ENCODE measurements at regions not wholly inside any gene's neighbourhood (a gene's known extent, or its start where the extent isn't known, plus 50 kb on each side); places are given as distances from the start of the nearest gene placed in this dataset.

- no peak for DNase-seq (ENCODE audit: extremely low read depth, insufficient read length)
- Histone ChIP-seq H3K27me3 (replicated peaks; ENCODE audit: control insufficient read depth, insufficient read depth, low read length) (no peaks in the 10 kb centered on the region), H3K36me3 (ENCODE audit: control insufficient read depth, insufficient read depth, low read length) (no peaks in the 10 kb centered on the region), H3K4me3 (replicated peaks; ENCODE audit: low read depth, low read length) (no peak overlapping the region)
- TF ChIP-seq CTCF (IDR thresholded peaks at IDR 0.05; ENCODE audit: insufficient read depth, low read length, poor library complexity, severe bottlenecking) = no peak
Observed at GRCh38 chr14:58863661-58864345, 226.0 kb downstream of the DACT1 start.

DNA sequence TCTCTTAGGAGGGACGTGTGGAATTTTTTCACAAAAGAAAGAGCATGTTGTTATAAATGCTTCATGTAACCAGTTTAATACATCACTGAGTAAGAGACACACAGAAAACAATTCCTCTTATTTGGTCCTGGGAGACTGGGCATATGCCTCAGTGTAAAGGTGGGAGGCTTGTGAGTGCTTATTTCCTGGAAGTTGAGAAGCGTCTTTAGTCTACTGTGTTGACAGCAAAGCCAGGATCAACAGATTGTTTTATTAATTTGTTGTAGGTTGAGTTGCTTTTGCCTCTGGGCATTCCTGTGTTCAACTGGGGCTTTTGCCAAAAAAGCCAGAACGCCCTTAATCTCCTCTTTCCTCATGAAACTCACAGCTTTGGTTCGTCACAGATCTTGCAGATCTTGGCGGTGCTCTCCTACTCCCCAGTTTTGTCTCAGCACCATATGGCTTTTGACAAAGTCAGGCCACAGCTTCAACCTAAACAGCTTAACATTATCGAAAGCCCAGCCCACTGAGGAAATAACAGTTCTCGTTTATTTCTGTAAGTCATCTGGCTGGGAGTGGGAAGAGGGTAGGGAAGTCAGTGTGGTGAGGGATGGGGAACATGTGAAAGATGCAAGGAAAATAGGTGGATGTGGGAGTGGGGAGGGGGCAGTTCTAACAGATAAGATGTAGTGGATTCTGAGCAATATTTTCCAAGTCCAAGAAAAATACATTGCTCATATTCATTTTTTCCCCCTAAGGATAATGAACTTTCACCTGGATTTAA, 227.2 kb downstream of the DACT1 start:
- Histone ChIP-seq H3K4me3 (replicated peaks; ENCODE audit: low read depth, low read length) (no peak overlapping the region), H3K27me3 (replicated peaks; ENCODE audit: control insufficient read depth, insufficient read depth, low read length) (no peaks in the 10 kb centered on the region), H3K36me3 (ENCODE audit: control insufficient read depth, insufficient read depth, low read length) (no peaks in the 10 kb centered on the region)
- TF ChIP-seq CTCF (IDR thresholded peaks at IDR 0.05; ENCODE audit: insufficient read depth, low read length, poor library complexity, severe bottlenecking) = no peak
- DNase-seq (ENCODE audit: extremely low read depth, insufficient read length) = no peak

- no peak for TF ChIP-seq CTCF (IDR thresholded peaks at IDR 0.05; ENCODE audit: insufficient read depth, low read length, poor library complexity, severe bottlenecking)
Observed at GRCh38 chr14:58865514-58866281, 227.9 kb downstream of the DACT1 start.

DNA sequence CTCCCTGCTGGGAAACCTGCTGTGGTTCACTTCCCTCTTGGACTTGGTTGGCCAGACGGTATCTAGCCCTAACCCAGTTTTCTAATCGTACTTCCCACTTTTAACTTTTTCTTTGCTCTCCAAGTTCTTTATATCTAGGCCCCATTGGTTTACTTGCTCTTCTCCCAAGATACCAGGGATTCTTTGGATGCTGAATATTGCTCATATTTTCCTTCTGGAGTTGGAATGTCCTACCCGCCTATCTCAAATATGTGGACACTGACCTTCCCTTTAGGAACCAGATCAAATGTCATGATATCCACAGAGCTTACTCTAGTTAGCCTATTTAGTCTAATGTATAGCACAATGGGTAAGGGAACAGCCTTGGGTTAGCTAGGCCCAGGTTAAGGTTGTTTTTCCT, 228.6 kb downstream of the DACT1 start:
- Histone ChIP-seq H3K36me3 (ENCODE audit: control insufficient read depth, insufficient read depth, low read length) (no peaks in the 10 kb centered on the region), H3K27me3 (replicated peaks; ENCODE audit: control insufficient read depth, insufficient read depth, low read length) (no peaks in the 10 kb centered on the region), H3K4me3 (replicated peaks; ENCODE audit: low read depth, low read length) (no peak overlapping the region)
- TF ChIP-seq CTCF (IDR thresholded peaks at IDR 0.05; ENCODE audit: insufficient read depth, low read length, poor library complexity, severe bottlenecking) = no peak
- DNase-seq (ENCODE audit: extremely low read depth, insufficient read length) = no peak

More at GRCh38 chr14:58865514-58866281, 227.9 kb downstream of the DACT1 start:
- Histone ChIP-seq H3K4me3 (replicated peaks; ENCODE audit: low read depth, low read length) (no peak overlapping the region), H3K36me3 (ENCODE audit: control insufficient read depth, insufficient read depth, low read length) (no peaks in the 10 kb centered on the region), H3K27me3 (replicated peaks; ENCODE audit: control insufficient read depth, insufficient read depth, low read length) (no peaks in the 10 kb centered on the region)
- no peak for DNase-seq (ENCODE audit: extremely low read depth, insufficient read length)

GRCh38 chr14:58870961-58871360, 233.2 kb downstream of the DACT1 start:
- H3K36me3 ChIP-seq (ENCODE audit: control insufficient read depth, insufficient read depth, low read length) = no peaks in the 10 kb centered on the region

More at GRCh38 chr14:58870961-58871360, 233.2 kb downstream of the DACT1 start:
- H3K4me3 ChIP-seq (replicated peaks; ENCODE audit: low read depth, low read length) = no peak overlapping the region
- TF ChIP-seq CTCF (IDR thresholded peaks at IDR 0.05; ENCODE audit: insufficient read depth, low read length, poor library complexity, severe bottlenecking) = no peak
- no peaks in the 10 kb centered on the region for H3K27me3 ChIP-seq (replicated peaks; ENCODE audit: control insufficient read depth, insufficient read depth, low read length)
- no peak for DNase-seq (ENCODE audit: extremely low read depth, insufficient read length)
